Lung (tissue), 11 donors: ENCODE measurements at regions not wholly inside any gene's neighbourhood (a gene's known extent, or its start where the extent isn't known, plus 50 kb on each side); places are given as distances from the start of the nearest gene placed in this dataset.

ENCODE experiments used
- ATAC-seq: fragments of 200-7000 bp; cut with Tn5 transposase; one replicate; pipeline ENCODE4 v1.9.1; 2020; ENCODE audit warnings: moderate number of reproducible peaks; ENCODE audit not compliant: insufficient read depth, low FRiP score
- DNase-seq, 3 donors: peaks; one replicate each; pipeline ENCODE4 v3.0.0-alpha.2; 2013 to 2017
- H3K27ac ChIP-seq, 2 donors: one replicate each; pipeline ENCODE4 v1.5.1; 2013; ENCODE audit warnings: mild to moderate bottlenecking in 2 of 2, moderate library complexity in 2 of 2, control low read depth in 1 of 2, inconsistent platforms in 1 of 2, low read depth in 1 of 2, low read length in 1 of 2
- H3K27me3 ChIP-seq, 3 donors: one replicate each; pipeline ENCODE4 v1.5.1; 2013; ENCODE audit warnings: low read length in 2 of 3; ENCODE audit not compliant: control insufficient read depth in 3 of 3, insufficient read depth in 3 of 3
- H3K36me3 ChIP-seq, 4 donors: one replicate each; pipeline ENCODE4 v1.5.1; 2013; ENCODE audit warnings: low read length in 4 of 4, mild to moderate bottlenecking in 1 of 4, moderate library complexity in 1 of 4; ENCODE audit not compliant: control insufficient read depth in 4 of 4, insufficient read depth in 4 of 4
- H3K4me1 ChIP-seq, 5 donors: one replicate each; pipeline ENCODE4 v1.5.1; 2013; ENCODE audit warnings: low read length in 5 of 5, mild to moderate bottlenecking in 2 of 5, moderate library complexity in 1 of 5; ENCODE audit not compliant: control insufficient read depth in 5 of 5, insufficient read depth in 5 of 5
- H3K4me3 ChIP-seq: one replicate; pipeline ENCODE4 v1.5.1; 2013; ENCODE audit warnings: mild to moderate bottlenecking, control low read depth, moderate library complexity
- H3K9ac ChIP-seq, 2 donors: one replicate each; pipeline ENCODE4 v1.5.1; 2013; ENCODE audit warnings: low read length in 2 of 2, control low read depth in 1 of 2; ENCODE audit not compliant: insufficient read depth in 1 of 2
- H3K9me3 ChIP-seq, 4 donors: one replicate each; pipeline ENCODE4 v1.5.1; 2013; ENCODE audit warnings: low read length in 3 of 4, mild to moderate bottlenecking in 1 of 4, moderate library complexity in 1 of 4; ENCODE audit not compliant: control insufficient read depth in 4 of 4, insufficient read depth in 3 of 4
- CTCF ChIP-seq: IDR thresholded peaks from 2 replicates; pipeline ENCODE4 v1.5.1; 2012; ENCODE audit warnings: mild to moderate bottlenecking; ENCODE audit errors: control extremely low read depth, extremely low read depth
- WGBS, 2 donors: extraction: QIAGEN DNeasy Blood & Tissue Kit; methylation state at CpG; one replicate each; pipeline ENCODE4 v1.1.7; 2013; 5-methylcytosine and 5-hydroxymethylcytosine counted together
- donor health status: control.
- donor health status: control.
- donor health status: Bipolar disorder and iron deficiency.
- donor health status: healthy.
- donor health status: DM: yes; HTN: yes; CAD: no.

GRCh38 chrX:42941671-42942070 lies 163.7 kb upstream of the PPP1R2C start:
- H3K4me3 ChIP-seq: no peak overlapping the region
- no peak for DNase-seq

GRCh38 chrX:42943051-42943974 lies 165.3 kb upstream of the PPP1R2C start:
- H3K4me1 ChIP-seq: no peaks in the 10 kb centered on the region
- no peak overlapping the region for H3K27ac ChIP-seq
- H3K27me3 ChIP-seq: peaks cover 0 to 19% (median 5%) of the 10 kb centered on the region in 3 donors
- no peak for ATAC-seq
- 67 to 72% methylated on average over 5 to 6 of the region's 6 CpGs for WGBS, 2 donors
- H3K36me3 ChIP-seq: no peaks in the 10 kb centered on the region
- H3K9ac ChIP-seq: no peak overlapping the region
- H3K4me3 ChIP-seq: no peak overlapping the region
- H3K9me3 ChIP-seq: peaks cover 0 to 3% (median 0%) of the 10 kb centered on the region in 4 donors
- DNase-seq: no peak
- TF ChIP-seq CTCF: no peak

More at GRCh38 chrX:42941671-42942070, 163.7 kb upstream of the PPP1R2C start:
- Histone ChIP-seq H3K27me3 (peaks cover 0 to 12% (median 5%) of the 10 kb centered on the region in 3 donors), H3K9me3 (peaks cover 0 to 3% (median 0%) of the 10 kb centered on the region in 4 donors), H3K9ac (no peak overlapping the region), H3K27ac (no peak overlapping the region), H3K4me1 (no peaks in the 10 kb centered on the region), H3K36me3 (no peaks in the 10 kb centered on the region)
- no peak for TF ChIP-seq CTCF
- no peak for ATAC-seq
- 81 to 88% methylated on average over 2 of the region's 2 CpGs for WGBS, 2 donors

GRCh38 chrX:42944381-42944998 lies 166.5 kb upstream of the PPP1R2C start:
- H3K9me3 ChIP-seq: no peaks in the 10 kb centered on the region
- no peak overlapping the region for H3K27ac ChIP-seq
- H3K36me3 ChIP-seq: no peaks in the 10 kb centered on the region
- ATAC-seq: no peak
- no peak overlapping the region for H3K4me3 ChIP-seq
- 68 to 76% methylated on average over 3 of the region's 3 CpGs for WGBS, 2 donors
- peaks cover 0 to 4% (median 0%) of the 10 kb centered on the region in 5 donors for H3K4me1 ChIP-seq
- TF ChIP-seq CTCF: no peak
- DNase-seq: no peak
- no peak overlapping the region for H3K9ac ChIP-seq
- H3K27me3 ChIP-seq: peaks cover 0 to 19% (median 5%) of the 10 kb centered on the region in 3 donors
